GM10248 (cell line): ENCODE measurements at regions not wholly inside any gene's neighbourhood (a gene's known extent, or its start where the extent isn't known, plus 50 kb on each side); places are given as distances from the start of the nearest gene placed in this dataset.

Experiments
- CTCF ChIA-PET: fragments of 300-600 bp; sonication (Branson Sonifier 250); formaldehyde crosslinking; extraction: SDS; loops from one replicate; lab custom pipeline; 2021; ENCODE audit warnings: antibody characterized with exemption; lab: Yijun Ruan, JAX
- POLR2A ChIA-PET: fragments of 350-650 bp; sonication (Branson Sonifier 250); formaldehyde crosslinking; extraction: SDS; loops from one replicate; lab custom pipeline; 2020; ENCODE audit warnings: antibody characterized with exemption; lab: Yijun Ruan, JAX
- DNase-seq: peaks from one replicate; pipeline ENCODE4 v3.0.0; 2012; ENCODE audit errors: extremely low spot score
- CTCF ChIP-seq: IDR thresholded peaks from 2 replicates; pipeline ENCODE4 v1.5.1; 2012; ENCODE audit warnings: mild to moderate bottlenecking, low read depth; ENCODE audit errors: extremely low read depth, missing control alignments, control extremely low read depth

DNA sequence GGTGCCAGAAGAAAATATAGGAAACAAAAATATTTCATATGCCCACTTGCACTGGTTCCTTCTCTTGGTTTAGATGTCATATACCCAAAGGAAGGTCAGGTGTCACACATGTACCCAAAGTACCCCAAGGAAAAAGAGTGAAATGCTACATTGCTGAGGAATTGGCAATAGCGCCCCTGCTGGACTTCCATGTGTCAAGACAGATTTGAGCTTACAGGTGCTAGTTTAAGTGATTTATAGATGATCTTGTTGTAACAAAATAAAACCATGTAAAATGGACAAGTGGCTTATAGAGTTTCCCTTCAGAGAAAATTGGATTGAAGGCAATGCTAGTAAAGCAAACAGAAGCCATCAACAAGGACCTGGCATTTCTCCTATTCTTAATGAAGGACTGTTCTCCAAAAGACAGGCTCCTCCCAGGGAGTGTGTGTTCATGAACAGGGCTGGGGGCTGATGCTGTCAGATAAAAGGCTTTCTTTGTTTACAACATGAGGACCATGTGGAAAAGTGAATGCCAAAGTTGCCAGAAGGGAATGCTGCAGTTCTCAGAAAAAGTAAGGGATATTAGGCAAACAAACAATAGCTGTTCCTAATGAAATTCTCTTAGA, 64.3 kb upstream of the PAK5 start:
- ChIA-PET CTCF (interaction anchor here (1.0 to 8.3 kb wide), 10 partner anchors 8 to 293 kb away, joined by 3 to 117 read pairs (median 6); no protein-coding TSS in a partner anchor), POLR2A (no interaction called here)
- DNase-seq, result no peak
- TF ChIP-seq CTCF, result peak; percentile 28

- no peak for TF ChIP-seq CTCF
- peak; percentile 15 for DNase-seq
- CTCF ChIA-PET, result interaction anchor here (1.2 to 1.8 kb wide), 2 partner anchors 13 to 24 kb away, joined by 3 to 7 read pairs; no protein-coding TSS in a partner anchor
- POLR2A ChIA-PET, result no interaction called here
Observed at GRCh38 chr20:9889270-9889981, 50.5 kb upstream of the PAK5 start.
